OCI-LY1 (cell line): ENCODE measurements at regions not wholly inside any gene's neighbourhood (a gene's known extent, or its start where the extent isn't known, plus 50 kb on each side); places are given as distances from the start of the nearest gene placed in this dataset.

Source experiments
- EZH2 ChIP-seq: fragments of 200-600 bp; sonication (generic), shearing (Covaris generic); IDR thresholded peaks from 2 replicates; pipeline ENCODE4 v1.8.0; 2017; ENCODE audit warnings: borderline replicate concordance, mixed run types, mild to moderate bottlenecking, antibody characterized with exemption, low read length, moderate library complexity, mixed read lengths
- TF ChIP-seq, protein P1 (sequence below): fragments of 200-600 bp; sonication (generic), shearing (Covaris generic); IDR thresholded peaks from 2 replicates; pipeline ENCODE4 v1.5.1; 2017; ENCODE audit warnings: mild to moderate bottlenecking, antibody characterized with exemption, low read length, moderate library complexity, mixed read lengths

DNA sequence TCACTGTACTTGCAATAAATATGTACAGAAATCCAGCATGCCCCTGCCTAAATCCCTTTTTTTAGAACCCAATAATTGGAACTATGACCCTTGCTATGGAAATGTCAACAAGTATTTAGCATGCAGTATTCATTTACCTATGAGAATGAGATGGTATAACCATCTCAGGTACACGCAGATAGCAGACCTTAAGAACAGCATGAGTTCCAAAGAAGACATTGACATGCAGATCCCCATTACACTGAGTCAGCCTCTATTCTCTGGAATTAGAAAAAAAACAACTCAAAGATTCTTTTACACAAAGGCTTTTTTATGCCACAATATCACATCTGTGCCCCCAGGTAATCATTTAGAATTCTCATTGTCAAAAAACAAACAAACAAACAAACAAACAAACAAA is 325.6 kb upstream of the TLE4 start:
- TF ChIP-seq, protein P1, sequence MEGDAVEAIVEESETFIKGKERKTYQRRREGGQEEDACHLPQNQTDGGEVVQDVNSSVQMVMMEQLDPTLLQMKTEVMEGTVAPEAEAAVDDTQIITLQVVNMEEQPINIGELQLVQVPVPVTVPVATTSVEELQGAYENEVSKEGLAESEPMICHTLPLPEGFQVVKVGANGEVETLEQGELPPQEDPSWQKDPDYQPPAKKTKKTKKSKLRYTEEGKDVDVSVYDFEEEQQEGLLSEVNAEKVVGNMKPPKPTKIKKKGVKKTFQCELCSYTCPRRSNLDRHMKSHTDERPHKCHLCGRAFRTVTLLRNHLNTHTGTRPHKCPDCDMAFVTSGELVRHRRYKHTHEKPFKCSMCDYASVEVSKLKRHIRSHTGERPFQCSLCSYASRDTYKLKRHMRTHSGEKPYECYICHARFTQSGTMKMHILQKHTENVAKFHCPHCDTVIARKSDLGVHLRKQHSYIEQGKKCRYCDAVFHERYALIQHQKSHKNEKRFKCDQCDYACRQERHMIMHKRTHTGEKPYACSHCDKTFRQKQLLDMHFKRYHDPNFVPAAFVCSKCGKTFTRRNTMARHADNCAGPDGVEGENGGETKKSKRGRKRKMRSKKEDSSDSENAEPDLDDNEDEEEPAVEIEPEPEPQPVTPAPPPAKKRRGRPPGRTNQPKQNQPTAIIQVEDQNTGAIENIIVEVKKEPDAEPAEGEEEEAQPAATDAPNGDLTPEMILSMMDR, result no peak
- TF ChIP-seq EZH2, result no peak
